Caco-2 (cell line): ENCODE measurements at regions not wholly inside any gene's neighbourhood (a gene's known extent, or its start where the extent isn't known, plus 50 kb on each side); places are given as distances from the start of the nearest gene placed in this dataset.

Experiments
- BruUV-seq: library from RNA; stranded (reverse); fragments of 400-500 nt; replicated peaks from 2 replicates; lab custom pipeline; 2021; lab: Mats Ljungman, UMichigan
- CTCF ChIA-PET: fragments of 300-600 bp; sonication (Branson Sonifier 250); formaldehyde crosslinking; loops from one replicate; lab custom pipeline; 2022; ENCODE audit warnings: antibody characterized with exemption; lab: Charles Lee
- POLR2A ChIA-PET: fragments of 300-600 bp; sonication (Branson Sonifier 250); formaldehyde crosslinking; loops from one replicate; lab custom pipeline; 2022; ENCODE audit warnings: antibody characterized with exemption; lab: Charles Lee
- DNase-seq, 2 experiments: peaks; one replicate each; pipeline versions ENCODE4 v3.0.0 to v3.0.0-alpha.2; 2020 to 2022
- H3K27me3 ChIP-seq: replicated peaks from 2 replicates; pipeline ENCODE4 v1.6.0; 2011; ENCODE audit warnings: low read length; ENCODE audit not compliant: control insufficient read depth, insufficient read depth
- H3K36me3 ChIP-seq: 2 replicates; pipeline ENCODE4 v1.5.1; 2011; ENCODE audit warnings: low read length; ENCODE audit not compliant: control insufficient read depth, insufficient read depth
- H3K4me1 ChIP-seq: fragments of 250-450 bp; sonication (Bioruptor Pico); 2 replicates; pipeline ENCODE4 v1.5.1; 2020; ENCODE audit warnings: mild to moderate bottlenecking
- H3K4me3 ChIP-seq: 2 replicates; pipeline ENCODE4 v1.5.1; 2011; ENCODE audit warnings: low read depth, mild to moderate bottlenecking, control low read depth, low read length
- H3K9me3 ChIP-seq: fragments of 250-450 bp; sonication (Bioruptor Pico); 2 replicates; pipeline ENCODE4 v1.5.1; 2020; ENCODE audit warnings: mild to moderate bottlenecking, moderate library complexity
- H3K27ac Mint-ChIP-seq: one replicate; pipeline ENCODE4 v1.8.0; 2022; ENCODE audit warnings: mixed read lengths; ENCODE audit not compliant: unreplicated experiment
- H3K27me3 Mint-ChIP-seq: one replicate; pipeline ENCODE4 v1.8.0; 2022; ENCODE audit warnings: mixed read lengths; ENCODE audit not compliant: insufficient read depth, unreplicated experiment
- H3K36me3 Mint-ChIP-seq: one replicate; pipeline ENCODE4 v1.8.0; 2022; ENCODE audit warnings: mild to moderate bottlenecking, mixed read lengths; ENCODE audit not compliant: insufficient read depth, unreplicated experiment
- H3K4me1 Mint-ChIP-seq: one replicate; pipeline ENCODE4 v1.8.0; 2022; ENCODE audit warnings: low read depth, mixed read lengths; ENCODE audit not compliant: unreplicated experiment
- H3K4me3 Mint-ChIP-seq: one replicate; pipeline ENCODE4 v1.8.0; 2022; ENCODE audit warnings: mild to moderate bottlenecking, moderate library complexity, mixed read lengths; ENCODE audit not compliant: unreplicated experiment
- H3K9me3 Mint-ChIP-seq: one replicate; pipeline ENCODE4 v1.8.0; 2022; ENCODE audit warnings: mixed read lengths; ENCODE audit not compliant: unreplicated experiment
- CTCF ChIP-seq, 2 experiments: fragments of 200-600 bp in 1 of 2; IDR thresholded peaks; 1 replicate in 1 of 2; 2 replicates in 1 of 2; pipeline versions ENCODE4 v1.5.1 to v1.8.0; 2011 to 2022; ENCODE audit warnings: antibody characterized with exemption in 1 of 2, control low read depth in 1 of 2, inconsistent platforms in 1 of 2, low read depth in 1 of 2, low read length in 1 of 2, mild to moderate bottlenecking in 1 of 2, moderate library complexity in 1 of 2; ENCODE audit not compliant: insufficient read depth in 1 of 2, severe bottlenecking in 1 of 2, unreplicated experiment in 1 of 2
- intact Hi-C: fragments of 100-400 bp; cut with micrococcal nuclease; formaldehyde crosslinking; loops from one replicate; pipeline ENCODE4 v1.10.0; 2022; ENCODE audit not compliant: unreplicated experiment

DNA sequence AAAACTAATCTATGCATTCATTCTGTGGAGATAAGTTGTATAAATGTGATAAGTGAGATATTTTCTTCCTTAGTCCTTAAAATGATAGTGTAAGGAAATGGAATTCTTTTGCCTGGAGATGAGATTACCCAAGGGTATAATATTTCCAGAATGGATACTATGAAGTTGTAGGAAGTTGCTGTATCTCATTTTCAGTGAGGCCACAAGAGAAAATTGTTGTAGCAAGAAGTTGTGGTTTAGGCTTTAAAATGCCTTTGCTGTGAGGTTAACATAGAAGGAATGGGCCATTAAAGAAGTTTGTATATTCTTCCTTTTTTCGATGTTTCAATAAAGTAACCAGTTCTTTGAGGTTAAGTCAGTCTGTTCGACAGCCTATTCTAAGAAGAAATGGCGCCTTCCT, 50.7 kb upstream of the LIN7C start:
- no peaks in the 10 kb centered on the region for H3K36me3 ChIP-seq
- DNase-seq = no peak
- Mint-ChIP-seq H3K9me3 (no peaks in the 10 kb centered on the region), H3K27ac (no peak overlapping the region), H3K36me3 (no peaks in the 10 kb centered on the region), H3K27me3 (peaks cover 21% of the 10 kb centered on the region), H3K4me1 (no peaks in the 10 kb centered on the region), H3K4me3 (no peak overlapping the region)
- no peak overlapping the region for H3K4me3 ChIP-seq
- POLR2A ChIA-PET = no interaction called here
- intact Hi-C loops = no loop called here
- BruUV-seq = no TSS peak
- no peaks in the 10 kb centered on the region for H3K27me3 ChIP-seq
- H3K4me1 ChIP-seq = no peaks in the 10 kb centered on the region
- CTCF ChIA-PET = no interaction called here
- no peak for TF ChIP-seq CTCF (IDR thresholded peaks at IDR 0.05; ENCODE audit: insufficient read depth in 1 of 2, low read depth in 1 of 2, low read length in 1 of 2, severe bottlenecking in 1 of 2, unreplicated experiment in 1 of 2)
- H3K9me3 ChIP-seq = no peaks in the 10 kb centered on the region
